Left renal pelvis (tissue), 4 donors: ENCODE measurements at regions not wholly inside any gene's neighbourhood (a gene's known extent, or its start where the extent isn't known, plus 50 kb on each side); places are given as distances from the start of the nearest gene placed in this dataset.
"Not testable (repeated sequence)": the region's sequence is repeated elsewhere in the genome, so short reads cannot be mapped to it uniquely, and the experiment has no call there.

Source experiments
- DNase-seq, 4 donors: peaks; one replicate each; pipeline ENCODE4 v3.0.0-alpha.2; 2013; ENCODE audit warnings: low read depth in 4 of 4, low spot score in 3 of 4

GRCh38 chr1:185549906-185550305, 184.3 kb upstream of the HMCN1 start:
- no peak for DNase-seq

DNA sequence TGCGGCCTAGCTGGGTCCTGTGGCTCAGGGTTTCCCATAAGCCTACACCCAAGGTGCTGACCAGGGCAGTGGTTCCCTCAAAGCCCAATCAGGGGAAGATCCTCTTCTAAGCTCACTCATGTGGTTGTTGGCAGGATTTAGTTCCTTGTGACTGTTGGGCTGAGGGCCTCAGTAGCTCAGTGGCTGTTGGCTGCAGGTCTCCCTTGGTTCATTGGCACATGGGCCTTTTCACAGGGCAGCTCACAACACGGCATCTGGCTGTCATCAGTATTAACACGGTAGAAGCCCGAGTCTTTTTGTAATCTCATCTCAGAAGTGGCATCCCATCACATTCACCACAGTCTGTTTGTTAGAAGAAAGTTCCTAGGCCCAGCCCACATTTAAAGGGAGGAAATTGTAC, 188.2 kb upstream of the HMCN1 start:
- DNase-seq = no peak

GRCh38 chr1:185541871-185542301, 192.3 kb upstream of the HMCN1 start:
- no peak for DNase-seq

DNA sequence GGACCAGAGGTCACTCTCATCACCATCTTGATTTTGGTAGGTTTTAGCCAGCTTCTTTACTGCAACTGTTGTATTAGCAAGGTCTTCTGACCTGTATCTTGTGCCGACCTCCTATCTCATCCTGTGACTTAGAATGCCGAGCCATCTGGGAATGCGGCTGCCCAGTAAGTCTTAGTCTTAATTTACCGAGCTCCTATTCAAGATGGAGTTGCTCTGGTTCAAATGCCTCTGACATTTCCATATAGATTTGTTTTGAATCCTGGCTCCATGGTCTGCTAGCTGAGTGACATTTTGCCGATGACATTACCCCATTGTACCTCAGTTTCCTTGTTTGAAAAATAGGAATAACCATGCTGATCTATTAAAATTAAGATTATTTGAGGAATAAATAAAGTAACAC, 193.9 kb upstream of the HMCN1 start:
- DNase-seq = no peak

DNA sequence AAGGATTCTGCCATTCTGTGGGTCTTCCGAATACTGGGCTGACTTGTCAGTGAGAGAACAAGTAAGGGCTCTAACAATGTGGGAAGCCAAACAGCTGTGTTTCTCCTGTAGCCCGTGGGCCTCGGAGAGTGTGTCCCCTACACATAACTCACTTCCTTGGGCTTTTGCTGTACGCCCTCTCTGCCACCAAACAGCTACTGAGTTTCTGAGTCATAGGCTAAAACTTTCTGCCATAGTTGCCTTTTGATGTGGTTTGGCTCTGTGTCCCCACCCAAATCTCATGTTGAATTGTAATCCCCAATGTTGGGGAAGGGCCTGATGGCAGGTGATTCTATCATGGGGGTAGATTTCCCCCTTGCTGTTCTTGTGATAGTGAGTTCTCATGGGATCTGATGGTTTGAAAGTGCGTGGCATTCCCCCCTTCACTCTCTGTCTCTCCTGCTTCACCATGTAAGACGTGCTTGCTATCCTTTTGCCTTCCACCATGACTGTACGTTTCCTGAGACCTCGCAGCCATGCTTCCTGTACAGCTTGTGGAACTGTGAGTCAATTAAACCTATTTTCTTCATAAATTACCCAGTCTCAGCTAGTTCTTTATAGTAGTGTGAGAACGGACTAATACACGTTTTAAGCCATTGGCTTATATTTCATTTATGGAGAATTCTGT, 194.8 kb upstream of the HMCN1 start:
- no peak for DNase-seq

- DNase-seq = not testable (repeated sequence)
Observed at GRCh38 chr1:185538309-185538898, 195.8 kb upstream of the HMCN1 start.

- no peak for DNase-seq
Observed at GRCh38 chr1:185537596-185537995, 196.6 kb upstream of the HMCN1 start.

DNA sequence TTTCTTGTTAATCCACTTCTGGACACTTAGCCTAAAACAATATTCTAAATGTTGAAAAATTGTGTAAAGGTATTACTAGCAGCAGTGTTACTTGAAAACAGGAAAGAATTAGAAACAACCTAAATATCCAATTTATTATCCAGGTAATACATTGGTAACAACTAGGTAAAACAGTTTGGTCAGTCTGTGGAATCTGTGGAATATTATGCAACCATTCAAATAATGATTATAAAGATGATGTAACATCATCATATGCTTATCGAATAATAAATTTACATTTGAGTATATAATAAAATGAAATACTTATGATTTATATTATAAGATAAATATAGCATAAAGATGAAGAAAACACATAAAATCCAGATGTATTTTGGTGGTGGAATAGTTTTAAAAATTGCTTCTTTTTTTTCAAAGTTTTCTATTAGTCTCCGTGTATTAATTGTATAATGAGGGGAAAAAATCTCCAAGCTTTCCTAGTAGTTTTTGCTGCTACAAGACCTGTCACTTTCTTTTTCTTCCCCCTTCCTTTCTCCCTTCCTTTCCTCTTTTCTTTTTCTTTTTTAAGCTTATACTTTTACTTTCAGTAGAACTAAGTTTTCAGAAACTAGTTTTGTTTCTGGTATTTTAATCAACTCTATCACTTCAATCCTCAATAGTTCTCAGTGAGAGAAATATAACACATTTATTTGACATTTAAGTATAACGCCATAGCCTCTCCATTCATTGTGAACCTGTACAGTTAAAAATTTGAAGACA, 197.8 kb upstream of the HMCN1 start:
- DNase-seq = no peak

DNA sequence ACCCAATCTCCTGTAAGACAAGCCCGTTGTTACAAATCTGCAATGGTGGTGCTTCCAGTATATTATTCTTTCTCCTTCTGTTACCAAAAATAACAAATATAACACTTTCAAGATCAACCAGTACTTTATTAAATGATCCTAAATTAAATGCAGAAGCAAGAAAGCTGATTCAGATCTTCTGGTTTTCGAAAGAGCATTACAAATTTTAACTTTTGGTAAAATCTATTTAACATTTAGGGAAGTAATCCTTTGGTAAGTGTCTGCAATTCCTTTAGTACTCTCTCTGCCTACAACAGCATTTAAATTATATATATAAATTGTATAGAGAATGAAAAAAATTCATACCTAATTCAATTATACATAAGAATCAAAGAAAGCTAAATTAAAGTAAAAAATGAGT, 198.6 kb upstream of the HMCN1 start:
- DNase-seq = no peak

- DNase-seq = no peak
Observed at GRCh38 chr1:185534801-185535200, 199.4 kb upstream of the HMCN1 start.

DNA sequence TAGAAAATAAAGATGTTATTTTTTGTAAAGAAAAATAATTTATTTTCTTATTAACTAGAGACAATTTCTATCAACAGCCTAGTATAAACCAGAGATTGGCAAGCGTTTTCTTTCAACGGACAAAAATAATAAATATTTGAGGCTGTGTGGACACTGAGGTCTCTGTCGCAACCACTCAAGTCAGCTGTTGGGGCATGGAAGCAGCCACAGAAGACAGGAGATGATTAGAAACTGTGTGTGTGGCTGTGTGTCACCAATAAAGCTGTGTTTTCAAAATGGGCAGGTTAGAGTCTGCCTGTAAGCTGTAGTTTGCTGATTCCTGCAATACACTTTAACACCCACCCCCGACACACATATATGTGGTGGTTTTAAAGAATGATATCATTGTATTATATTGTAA, 200.6 kb upstream of the HMCN1 start:
- DNase-seq = no peak

DNA sequence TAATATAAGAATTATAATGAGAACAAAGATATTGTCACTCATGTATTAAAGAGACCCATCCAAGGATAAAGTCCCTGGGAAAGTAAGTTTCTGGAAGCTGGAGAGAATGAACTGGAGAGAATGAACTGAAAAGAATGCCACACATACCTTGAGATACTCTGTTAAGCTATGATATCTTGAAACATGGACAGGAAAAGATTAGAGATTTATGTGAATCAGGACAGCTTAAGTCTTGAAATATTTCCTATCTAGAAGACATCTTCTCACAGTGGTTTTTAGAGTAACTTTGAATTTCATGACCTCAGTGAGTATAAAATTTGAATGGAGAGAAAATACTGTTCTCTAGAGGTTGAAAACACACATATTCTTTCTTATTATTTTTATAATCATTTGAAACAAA, 201.3 kb upstream of the HMCN1 start:
- no peak for DNase-seq

DNA sequence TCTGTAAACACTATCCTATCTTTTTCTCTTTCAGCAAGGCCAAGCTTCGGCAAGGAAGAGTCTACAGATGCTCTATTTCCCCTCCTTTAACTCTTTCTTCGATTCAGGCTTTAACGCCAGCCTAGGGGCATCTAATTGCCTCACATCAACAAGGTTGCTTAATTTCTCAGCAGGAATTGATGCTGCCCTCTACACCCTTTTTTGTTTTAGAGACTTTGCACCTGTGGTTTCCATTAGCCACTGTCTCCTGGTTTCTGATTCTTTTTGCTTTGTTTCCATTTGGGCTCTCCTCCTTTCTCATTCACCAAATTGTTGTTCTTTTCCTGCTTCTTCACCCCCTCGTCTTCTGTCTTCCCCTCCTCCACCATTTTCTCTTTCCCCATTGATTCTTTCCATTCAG, 202.4 kb upstream of the HMCN1 start:
- no peak for DNase-seq

DNA sequence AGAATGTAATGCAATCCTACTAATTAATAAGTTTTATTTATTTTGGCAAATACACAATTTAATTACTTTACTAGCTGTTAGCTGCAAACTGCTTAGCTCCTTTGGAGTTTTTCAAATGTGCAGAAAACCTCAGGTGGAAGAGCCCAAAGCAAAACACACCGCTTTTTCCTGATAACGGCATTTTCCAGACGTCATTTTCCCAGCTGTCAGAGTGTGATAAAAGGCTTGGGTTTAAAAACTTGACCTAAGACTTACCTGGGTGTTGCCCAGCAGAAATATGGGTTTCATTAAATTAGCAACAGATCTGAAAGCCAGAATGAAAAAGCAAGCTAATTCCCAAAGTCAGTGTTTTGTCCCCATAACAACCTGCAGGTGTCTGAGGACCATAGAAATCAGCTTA, 204.0 kb upstream of the HMCN1 start:
- no peak for DNase-seq

DNA sequence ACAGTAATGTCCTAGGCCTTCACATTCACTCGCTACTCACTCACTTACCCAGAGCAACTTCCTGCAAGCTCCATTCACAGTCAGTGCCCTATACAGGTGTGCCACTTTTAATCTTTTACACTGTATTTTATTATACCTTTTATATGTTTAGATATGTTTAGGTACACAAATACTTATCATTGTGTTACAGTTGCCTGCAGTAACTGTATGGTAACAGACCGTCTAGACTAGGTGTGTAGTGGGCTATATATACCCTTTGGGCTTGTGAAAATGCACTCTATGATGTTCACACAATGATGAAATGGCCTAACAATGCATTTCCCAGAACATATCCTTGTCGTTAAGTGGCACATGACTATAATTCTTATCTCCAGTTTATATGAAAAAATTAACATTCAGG, 204.5 kb upstream of the HMCN1 start:
- DNase-seq = no peak

DNA sequence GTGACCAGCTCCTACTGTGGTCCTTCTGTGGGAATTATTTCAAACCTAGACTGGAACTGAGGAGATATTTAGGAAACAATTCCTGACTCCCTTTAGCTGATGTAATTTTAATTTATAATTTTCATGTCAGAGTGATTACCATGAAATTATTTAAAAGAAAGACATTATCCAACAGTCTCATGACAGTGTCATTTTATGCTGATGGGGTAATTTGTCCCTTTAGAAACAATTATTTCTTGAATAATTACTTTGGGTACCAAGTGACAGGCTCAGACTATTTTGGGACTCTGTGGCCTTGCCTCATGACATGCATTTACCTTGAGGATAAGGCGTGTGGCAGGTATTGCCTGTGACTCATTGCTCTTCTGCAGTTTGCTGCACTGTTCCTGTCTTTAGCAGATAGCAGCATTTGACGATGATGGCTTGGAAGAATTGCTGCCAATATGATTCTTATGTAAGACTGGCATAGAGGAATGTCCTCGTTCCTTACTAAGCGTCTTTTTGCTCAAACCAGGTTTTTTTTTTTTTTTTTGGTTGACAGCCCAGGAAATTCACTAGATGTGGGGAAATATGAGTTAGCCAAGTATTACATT, 206.0 kb upstream of the HMCN1 start:
- DNase-seq = no peak

GRCh38 chr1:185526344-185527307, 207.6 kb upstream of the HMCN1 start:
- no peak for DNase-seq

DNA sequence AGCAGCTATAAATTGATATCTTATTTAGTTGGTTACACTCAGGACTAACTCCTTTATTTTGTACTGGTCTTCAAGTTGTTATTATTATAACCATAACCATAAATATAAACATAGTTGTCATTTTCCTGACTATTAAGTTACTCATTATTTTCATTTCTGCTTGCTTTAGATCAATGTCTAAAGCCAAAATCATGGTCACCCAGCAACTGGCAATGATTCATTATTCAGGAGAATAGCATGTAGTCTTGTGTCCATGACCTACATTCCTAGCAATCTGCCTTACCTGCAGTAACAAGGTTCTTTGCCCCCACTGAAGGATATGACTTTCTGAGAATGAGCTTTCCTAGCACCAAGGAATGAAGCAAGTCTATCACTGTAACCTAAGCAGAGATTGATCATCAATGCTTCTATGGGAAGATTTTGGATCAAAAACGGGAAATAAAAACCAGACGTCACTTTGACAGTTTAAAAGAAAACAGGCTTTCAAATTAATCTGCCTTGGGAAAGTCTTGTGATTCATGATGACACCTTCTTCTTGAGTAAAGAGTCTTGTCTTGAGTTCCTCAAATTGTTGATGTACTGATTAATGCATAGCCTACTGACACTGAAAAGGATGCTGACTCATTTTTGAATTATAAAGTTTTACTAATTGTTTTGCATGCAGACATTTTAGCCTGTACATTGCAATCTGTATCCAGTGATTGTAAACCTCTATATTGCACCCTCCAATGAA, 203.3 kb upstream of the IVNS1ABP start:
- DNase-seq = no peak

- DNase-seq = no peak
Observed at GRCh38 chr1:185517808-185518419, 200.9 kb upstream of the IVNS1ABP start.
